HL-60 (cell line): ENCODE measurements at regions not wholly inside any gene's neighbourhood (a gene's known extent, or its start where the extent isn't known, plus 50 kb on each side); places are given as distances from the start of the nearest gene placed in this dataset.

ENCODE experiments used
- CTCF ChIP-seq: IDR thresholded peaks from one replicate; pipeline ENCODE4 v1.5.1; 2011; ENCODE audit warnings: low read length, control low read depth, inconsistent platforms; ENCODE audit not compliant: insufficient read depth
- POLR2AphosphoS5 ChIP-seq: IDR thresholded peaks from 2 replicates; pipeline ENCODE4 v1.6.1; 2012; ENCODE audit warnings: low read depth
- REST ChIP-seq: IDR thresholded peaks from 2 replicates; pipeline ENCODE4 v1.6.1; 2012; ENCODE audit warnings: low read depth; ENCODE audit not compliant: insufficient replicate concordance

DNA sequence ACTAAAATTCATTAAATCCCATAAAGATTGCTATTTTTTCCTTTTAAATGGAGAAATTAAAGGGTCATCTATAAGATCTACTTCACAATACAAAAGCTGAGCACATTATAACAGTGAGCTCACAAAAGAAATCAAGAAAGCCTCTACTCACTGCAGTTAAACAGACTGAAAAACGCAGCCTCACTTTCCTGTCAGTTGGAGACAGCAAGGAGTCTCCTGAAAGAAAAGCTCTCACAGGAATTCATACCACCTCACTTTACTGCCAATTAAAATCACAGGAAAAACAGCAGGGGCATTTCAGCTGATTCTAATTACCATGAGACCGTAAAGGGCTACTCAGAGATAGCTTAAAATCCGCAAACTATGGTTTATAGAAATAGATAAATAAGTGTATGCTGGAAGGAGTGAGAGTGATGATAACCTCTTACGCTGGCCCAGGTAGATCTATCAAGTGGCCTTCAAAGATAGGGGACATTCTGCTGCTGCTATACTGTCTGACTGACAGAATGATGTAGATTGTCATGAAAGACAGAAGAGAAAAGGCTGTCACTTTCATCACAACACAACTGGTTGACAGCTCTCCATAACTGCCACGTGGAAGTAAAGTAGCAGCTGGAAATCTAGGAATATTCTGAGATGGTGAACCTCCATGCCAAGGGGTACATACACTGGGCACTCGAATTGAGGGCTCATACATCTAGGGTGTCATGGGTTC is 1333.7 kb upstream of the DIAPH2 start:
- TF ChIP-seq POLR2AphosphoS5, result no peak
- TF ChIP-seq REST, result no peak
- TF ChIP-seq CTCF, result no peak
